ENCODE measurements at regions not wholly inside any gene's neighbourhood (a gene's known extent, or its start where the extent isn't known, plus 50 kb on each side); places are given as distances from the start of the nearest gene placed in this dataset.

DNA sequence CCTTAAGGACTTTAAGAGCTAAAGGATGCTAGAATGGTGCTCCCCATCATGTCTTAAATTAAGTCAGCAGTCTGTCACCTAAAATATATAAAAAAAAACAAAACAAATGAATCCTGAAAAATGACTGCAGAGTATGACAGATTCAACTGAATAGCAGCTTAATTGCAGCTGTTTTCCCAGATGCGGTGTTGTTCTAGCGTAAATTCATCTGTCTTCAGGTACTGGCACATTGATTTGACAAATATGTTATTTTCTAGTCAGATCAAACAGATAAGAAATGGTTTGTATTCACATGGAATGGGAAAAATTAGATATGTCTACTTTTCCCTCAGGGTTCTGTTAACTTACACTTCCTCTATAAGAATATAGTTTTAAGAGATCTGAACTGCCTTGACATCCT lies 211.7 kb downstream of the NAF1 start (continued):
- TF ChIP-seq, protein P1, sequence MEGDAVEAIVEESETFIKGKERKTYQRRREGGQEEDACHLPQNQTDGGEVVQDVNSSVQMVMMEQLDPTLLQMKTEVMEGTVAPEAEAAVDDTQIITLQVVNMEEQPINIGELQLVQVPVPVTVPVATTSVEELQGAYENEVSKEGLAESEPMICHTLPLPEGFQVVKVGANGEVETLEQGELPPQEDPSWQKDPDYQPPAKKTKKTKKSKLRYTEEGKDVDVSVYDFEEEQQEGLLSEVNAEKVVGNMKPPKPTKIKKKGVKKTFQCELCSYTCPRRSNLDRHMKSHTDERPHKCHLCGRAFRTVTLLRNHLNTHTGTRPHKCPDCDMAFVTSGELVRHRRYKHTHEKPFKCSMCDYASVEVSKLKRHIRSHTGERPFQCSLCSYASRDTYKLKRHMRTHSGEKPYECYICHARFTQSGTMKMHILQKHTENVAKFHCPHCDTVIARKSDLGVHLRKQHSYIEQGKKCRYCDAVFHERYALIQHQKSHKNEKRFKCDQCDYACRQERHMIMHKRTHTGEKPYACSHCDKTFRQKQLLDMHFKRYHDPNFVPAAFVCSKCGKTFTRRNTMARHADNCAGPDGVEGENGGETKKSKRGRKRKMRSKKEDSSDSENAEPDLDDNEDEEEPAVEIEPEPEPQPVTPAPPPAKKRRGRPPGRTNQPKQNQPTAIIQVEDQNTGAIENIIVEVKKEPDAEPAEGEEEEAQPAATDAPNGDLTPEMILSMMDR (IDR thresholded peaks at IDR 0.05; ENCODE audit: low read depth, low read length, missing input control): no peak
- TF ChIP-seq SP1 (IDR thresholded peaks at IDR 0.05) (no peak), RXRA (IDR thresholded peaks at IDR 0.05) (no peak), FOXA2 (IDR thresholded peaks at IDR 0.05) (no peak)
- TF ChIP-seq, protein P2, sequence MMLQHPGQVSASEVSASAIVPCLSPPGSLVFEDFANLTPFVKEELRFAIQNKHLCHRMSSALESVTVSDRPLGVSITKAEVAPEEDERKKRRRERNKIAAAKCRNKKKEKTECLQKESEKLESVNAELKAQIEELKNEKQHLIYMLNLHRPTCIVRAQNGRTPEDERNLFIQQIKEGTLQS (IDR thresholded peaks at IDR 0.05): no peak

DNA sequence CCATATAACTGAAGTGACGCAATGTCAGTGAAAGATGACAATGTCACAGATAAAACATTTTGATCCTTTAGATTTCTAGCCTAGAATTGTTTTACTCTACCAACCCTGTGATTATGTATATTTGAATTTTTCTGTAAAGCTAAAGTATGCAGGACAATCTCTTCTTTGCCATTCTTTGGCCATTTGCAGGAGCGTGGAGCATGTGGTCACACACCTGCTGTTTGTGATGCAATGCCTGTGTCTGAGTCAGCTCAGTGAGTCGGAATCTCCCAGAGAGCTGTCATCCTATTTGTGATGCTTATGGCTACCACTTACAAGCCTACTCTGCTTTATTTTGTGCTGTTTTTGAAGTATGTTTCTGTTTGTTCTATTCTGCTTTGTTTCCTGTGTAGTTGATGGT lies 214.5 kb downstream of the NAF1 start:
- WGBS: 72% methylated on average over 3 of the region's 3 CpGs
- Histone ChIP-seq H3K27me3 (ENCODE audit: control insufficient read depth in 4 of 4, insufficient read depth in 4 of 4, low read length in 3 of 4) (no peaks in the 10 kb centered on the region), H3K27ac (ENCODE audit: low read depth in 1 of 2, low read length in 2 of 2) (no peak overlapping the region), H3K9me3 (ENCODE audit: control insufficient read depth in 4 of 4, low read length in 3 of 4) (no peaks in the 10 kb centered on the region), H3K4me1 (ENCODE audit: control insufficient read depth in 4 of 4, insufficient read depth in 4 of 4, low read length in 3 of 4) (no peaks in the 10 kb centered on the region), H3K4me3 (ENCODE audit: low read depth in 1 of 3, low read length in 3 of 3) (no peak overlapping the region), H3K36me3 (ENCODE audit: control insufficient read depth in 4 of 4, insufficient read depth in 3 of 4, low read depth in 1 of 4, low read length in 3 of 4) (no peaks in the 10 kb centered on the region), H3K9ac (ENCODE audit: low read depth in 1 of 2, low read length in 2 of 2) (no peak overlapping the region)
- DNase-seq (ENCODE audit: low spot score): no peak
- TF ChIP-seq GABPA (IDR thresholded peaks at IDR 0.05 in 1 of 2, conservative IDR thresholded peaks at IDR 0.05 in 1 of 2): no peak
- TF ChIP-seq, protein P1 (IDR thresholded peaks at IDR 0.05; ENCODE audit: low read depth, low read length, missing input control): no peak
- no peak for TF ChIP-seq HNF4A (conservative IDR thresholded peaks at IDR 0.05)
- TF ChIP-seq, protein P3, sequence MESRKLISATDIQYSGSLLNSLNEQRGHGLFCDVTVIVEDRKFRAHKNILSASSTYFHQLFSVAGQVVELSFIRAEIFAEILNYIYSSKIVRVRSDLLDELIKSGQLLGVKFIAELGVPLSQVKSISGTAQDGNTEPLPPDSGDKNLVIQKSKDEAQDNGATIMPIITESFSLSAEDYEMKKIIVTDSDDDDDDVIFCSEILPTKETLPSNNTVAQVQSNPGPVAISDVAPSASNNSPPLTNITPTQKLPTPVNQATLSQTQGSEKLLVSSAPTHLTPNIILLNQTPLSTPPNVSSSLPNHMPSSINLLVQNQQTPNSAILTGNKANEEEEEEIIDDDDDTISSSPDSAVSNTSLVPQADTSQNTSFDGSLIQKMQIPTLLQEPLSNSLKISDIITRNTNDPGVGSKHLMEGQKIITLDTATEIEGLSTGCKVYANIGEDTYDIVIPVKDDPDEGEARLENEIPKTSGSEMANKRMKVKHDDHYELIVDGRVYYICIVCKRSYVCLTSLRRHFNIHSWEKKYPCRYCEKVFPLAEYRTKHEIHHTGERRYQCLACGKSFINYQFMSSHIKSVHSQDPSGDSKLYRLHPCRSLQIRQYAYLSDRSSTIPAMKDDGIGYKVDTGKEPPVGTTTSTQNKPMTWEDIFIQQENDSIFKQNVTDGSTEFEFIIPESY (IDR thresholded peaks at IDR 0.05): no peak
- TF ChIP-seq NR2F2 (IDR thresholded peaks at IDR 0.05): no peak

DNA sequence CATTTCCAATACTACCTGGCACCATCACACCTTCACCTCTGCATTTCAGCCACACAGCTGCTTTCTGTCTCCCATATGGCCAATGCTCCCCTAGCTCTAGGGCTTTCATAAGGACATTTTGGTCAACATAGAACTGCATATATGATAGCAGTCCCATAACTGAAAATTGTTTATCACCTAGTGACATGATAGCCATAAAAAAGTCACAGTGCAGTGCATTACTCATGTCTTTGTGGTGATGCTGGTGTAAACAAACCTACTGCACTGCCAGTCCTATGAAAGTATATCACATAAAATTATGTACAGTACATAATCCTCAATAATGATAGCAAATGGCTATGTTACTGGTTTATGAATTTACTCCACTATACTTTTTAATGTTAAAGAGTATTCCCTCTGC lies 221.0 kb downstream of the NAF1 start:
- no peak for TF ChIP-seq JUND (IDR thresholded peaks at IDR 0.05)
- TF ChIP-seq FOXA2 (IDR thresholded peaks at IDR 0.05): no peak
- no peak for TF ChIP-seq FOXA1 (IDR thresholded peaks at IDR 0.05)
- TF ChIP-seq, protein P4, sequence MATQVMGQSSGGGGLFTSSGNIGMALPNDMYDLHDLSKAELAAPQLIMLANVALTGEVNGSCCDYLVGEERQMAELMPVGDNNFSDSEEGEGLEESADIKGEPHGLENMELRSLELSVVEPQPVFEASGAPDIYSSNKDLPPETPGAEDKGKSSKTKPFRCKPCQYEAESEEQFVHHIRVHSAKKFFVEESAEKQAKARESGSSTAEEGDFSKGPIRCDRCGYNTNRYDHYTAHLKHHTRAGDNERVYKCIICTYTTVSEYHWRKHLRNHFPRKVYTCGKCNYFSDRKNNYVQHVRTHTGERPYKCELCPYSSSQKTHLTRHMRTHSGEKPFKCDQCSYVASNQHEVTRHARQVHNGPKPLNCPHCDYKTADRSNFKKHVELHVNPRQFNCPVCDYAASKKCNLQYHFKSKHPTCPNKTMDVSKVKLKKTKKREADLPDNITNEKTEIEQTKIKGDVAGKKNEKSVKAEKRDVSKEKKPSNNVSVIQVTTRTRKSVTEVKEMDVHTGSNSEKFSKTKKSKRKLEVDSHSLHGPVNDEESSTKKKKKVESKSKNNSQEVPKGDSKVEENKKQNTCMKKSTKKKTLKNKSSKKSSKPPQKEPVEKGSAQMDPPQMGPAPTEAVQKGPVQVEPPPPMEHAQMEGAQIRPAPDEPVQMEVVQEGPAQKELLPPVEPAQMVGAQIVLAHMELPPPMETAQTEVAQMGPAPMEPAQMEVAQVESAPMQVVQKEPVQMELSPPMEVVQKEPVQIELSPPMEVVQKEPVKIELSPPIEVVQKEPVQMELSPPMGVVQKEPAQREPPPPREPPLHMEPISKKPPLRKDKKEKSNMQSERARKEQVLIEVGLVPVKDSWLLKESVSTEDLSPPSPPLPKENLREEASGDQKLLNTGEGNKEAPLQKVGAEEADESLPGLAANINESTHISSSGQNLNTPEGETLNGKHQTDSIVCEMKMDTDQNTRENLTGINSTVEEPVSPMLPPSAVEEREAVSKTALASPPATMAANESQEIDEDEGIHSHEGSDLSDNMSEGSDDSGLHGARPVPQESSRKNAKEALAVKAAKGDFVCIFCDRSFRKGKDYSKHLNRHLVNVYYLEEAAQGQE (IDR thresholded peaks at IDR 0.05): no peak
- no peak for TF ChIP-seq NR2F2 (IDR thresholded peaks at IDR 0.05)
- no peak for TF ChIP-seq RXRA (IDR thresholded peaks at IDR 0.05)
- TF ChIP-seq HNF4A (conservative IDR thresholded peaks at IDR 0.05): no peak
- TF ChIP-seq, protein P5, sequence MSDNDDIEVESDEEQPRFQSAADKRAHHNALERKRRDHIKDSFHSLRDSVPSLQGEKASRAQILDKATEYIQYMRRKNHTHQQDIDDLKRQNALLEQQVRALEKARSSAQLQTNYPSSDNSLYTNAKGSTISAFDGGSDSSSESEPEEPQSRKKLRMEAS (IDR thresholded peaks at IDR 0.05): no peak
- TF ChIP-seq HNF4G (IDR thresholded peaks at IDR 0.05): no peak
- TF ChIP-seq RAD21 (IDR thresholded peaks at IDR 0.05): no peak
- no peak for TF ChIP-seq EGR1 (IDR thresholded peaks at IDR 0.05; ENCODE audit: low read depth in 2 of 2)
- TF ChIP-seq, protein P1 (IDR thresholded peaks at IDR 0.05; ENCODE audit: low read depth, low read length, missing input control): no peak
- TF ChIP-seq YY1 (IDR thresholded peaks at IDR 0.05): no peak
- TF ChIP-seq, protein P2 (IDR thresholded peaks at IDR 0.05): no peak
- Histone ChIP-seq H3K9me3 (ENCODE audit: control insufficient read depth in 4 of 4, low read length in 3 of 4) (no peaks in the 10 kb centered on the region), H3K27me3 (ENCODE audit: control insufficient read depth in 4 of 4, insufficient read depth in 4 of 4, low read length in 3 of 4) (peaks cover 0 to 3% (median 0%) of the 10 kb centered on the region in 4 donors), H3K4me1 (ENCODE audit: control insufficient read depth in 4 of 4, insufficient read depth in 4 of 4, low read length in 3 of 4) (no peaks in the 10 kb centered on the region), H3K36me3 (ENCODE audit: control insufficient read depth in 4 of 4, insufficient read depth in 3 of 4, low read depth in 1 of 4, low read length in 3 of 4) (no peaks in the 10 kb centered on the region), H3K9ac (ENCODE audit: low read depth in 1 of 2, low read length in 2 of 2) (no peak overlapping the region), H3K27ac (ENCODE audit: low read depth in 1 of 2, low read length in 2 of 2) (no peak overlapping the region), H3K4me3 (ENCODE audit: low read depth in 1 of 3, low read length in 3 of 3) (no peak overlapping the region)
- DNase-seq (ENCODE audit: low spot score): no peak

Data from liver (tissue), 8 donors.